CD4-positive, alpha-beta T cell treated with Interleukin-12 subunit alpha and Interleukin-12 subunit beta, for 1 hour (primary cell): ENCODE measurements at regions not wholly inside any gene's neighbourhood (a gene's known extent, or its start where the extent isn't known, plus 50 kb on each side); places are given as distances from the start of the nearest gene placed in this dataset.
"Not testable (repeated sequence)": the region's sequence is repeated elsewhere in the genome, so short reads cannot be mapped to it uniquely, and the experiment has no call there.

Experiments
- DNase-seq: peaks from one replicate; pipeline ENCODE4 v3.0.0-alpha.2; 2020

DNA sequence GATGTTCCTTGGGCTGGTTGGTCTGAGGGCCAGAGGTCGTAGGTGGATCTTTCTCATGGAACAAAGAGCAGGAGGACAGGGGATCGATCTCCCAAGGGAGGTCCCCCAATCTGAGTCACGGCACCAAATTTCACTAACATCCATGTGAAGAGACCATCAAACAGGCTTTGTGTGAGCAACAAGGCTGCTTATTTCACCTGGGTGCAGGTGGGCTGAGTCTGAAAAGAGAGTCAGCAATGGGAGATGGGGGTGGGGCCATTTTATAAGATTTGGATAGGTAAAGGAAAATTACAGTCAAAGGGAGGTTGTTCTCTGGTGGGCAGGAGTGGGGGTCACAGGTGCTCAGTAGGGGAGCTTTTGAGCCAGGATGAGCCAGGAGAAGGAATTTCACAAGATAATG is 334.0 kb upstream of the HTR1E start:
- DNase-seq = not testable (repeated sequence)

DNA sequence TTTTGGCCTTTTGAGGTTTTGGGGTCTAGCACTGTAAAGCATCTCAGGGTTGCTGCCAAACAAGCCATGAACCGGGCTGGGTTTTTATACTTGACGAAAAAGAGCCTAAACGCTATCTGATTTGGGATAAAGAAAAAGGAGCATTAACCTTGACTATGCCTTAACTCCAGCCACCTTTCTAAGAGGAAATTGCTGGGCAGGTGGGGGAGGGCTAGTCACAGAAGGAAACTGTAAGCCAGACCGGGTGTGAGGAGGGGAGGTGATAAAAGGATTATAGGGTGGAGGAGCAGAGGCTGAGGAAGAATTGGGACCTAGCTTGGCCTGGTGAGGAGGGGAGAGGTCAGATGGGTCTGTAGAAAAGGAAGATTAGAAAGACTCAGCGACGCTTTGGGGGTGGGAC is 335.2 kb upstream of the HTR1E start:
- DNase-seq = not testable (repeated sequence)

DNA sequence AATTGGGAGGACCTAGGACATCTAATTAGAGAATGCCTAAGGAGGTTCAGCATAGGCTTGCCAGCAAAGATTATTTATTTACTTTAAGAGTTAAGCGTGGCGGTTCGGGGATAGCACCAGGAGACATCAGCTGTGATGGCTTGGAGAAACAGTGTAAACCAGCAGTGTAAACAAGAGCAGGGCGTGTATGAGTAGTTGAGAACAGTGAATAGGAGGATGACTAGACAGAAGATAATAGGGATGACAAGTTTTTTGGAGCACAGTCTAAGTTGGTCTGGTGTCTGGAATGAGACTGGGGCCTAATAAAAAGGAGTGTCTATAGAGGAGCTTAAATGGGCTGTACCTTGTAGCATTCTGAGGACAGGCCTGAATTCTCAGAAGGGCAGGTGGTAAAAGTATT is 338.4 kb upstream of the HTR1E start:
- DNase-seq = not testable (repeated sequence)

DNA sequence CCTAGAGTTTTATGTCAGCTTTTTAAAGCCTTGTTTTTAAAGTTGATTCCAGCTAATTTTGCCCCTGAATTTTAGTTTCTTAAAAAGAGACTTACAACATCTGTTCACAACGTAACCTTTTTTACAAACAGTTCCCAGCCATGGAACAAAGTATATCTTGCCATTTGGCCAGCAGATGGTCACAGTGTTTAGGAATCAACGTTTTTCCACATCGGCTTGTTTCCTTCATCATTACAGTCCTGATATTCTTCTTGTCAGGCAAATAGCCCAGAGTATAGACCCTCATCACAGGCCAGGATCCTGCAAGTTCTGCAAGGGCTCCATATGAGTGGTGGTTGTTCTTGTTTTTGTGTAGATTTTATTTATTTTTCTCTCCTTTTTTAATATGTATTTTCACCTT is 341.7 kb upstream of the HTR1E start:
- no peak for DNase-seq

DNA sequence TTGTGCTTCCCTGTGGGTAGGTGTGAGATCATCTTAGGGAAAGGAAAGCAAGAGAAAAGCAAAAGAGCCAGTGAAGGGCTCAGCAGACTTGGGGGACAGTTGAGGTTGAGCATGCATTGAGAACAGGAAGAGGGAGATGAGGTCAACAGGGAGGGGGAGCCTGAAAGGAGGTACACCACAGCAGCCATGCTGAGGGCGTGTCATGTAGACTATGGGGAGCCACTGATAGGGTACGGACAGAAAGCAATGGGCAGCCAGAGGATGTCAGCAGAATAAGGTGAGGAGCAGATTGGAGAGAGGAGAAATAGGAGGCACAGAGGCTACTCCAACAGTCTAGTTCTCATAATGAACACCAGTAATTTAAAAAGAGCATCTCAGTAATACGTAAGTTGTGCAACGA is 351.1 kb upstream of the HTR1E start:
- no peak for DNase-seq

DNA sequence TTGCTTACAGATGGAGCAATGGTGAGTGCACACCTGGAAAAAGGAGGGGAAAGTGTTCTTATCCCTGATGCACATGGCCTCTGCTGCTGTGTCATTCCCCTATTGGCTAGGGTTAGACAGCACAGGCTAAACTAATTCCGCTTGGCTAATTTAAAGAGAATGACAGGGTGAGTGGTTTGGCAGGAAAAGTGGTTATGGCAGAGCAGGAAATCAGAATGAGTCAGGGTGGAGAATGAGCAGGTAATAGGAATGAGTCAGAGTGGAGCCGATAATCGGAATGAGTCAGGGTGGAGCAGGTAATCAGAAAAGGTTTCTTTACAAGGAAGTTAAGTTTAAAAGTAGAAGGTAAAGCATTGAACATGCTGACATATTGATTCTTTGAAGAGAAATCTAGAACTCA is 355.5 kb upstream of the HTR1E start:
- no peak for DNase-seq

DNA sequence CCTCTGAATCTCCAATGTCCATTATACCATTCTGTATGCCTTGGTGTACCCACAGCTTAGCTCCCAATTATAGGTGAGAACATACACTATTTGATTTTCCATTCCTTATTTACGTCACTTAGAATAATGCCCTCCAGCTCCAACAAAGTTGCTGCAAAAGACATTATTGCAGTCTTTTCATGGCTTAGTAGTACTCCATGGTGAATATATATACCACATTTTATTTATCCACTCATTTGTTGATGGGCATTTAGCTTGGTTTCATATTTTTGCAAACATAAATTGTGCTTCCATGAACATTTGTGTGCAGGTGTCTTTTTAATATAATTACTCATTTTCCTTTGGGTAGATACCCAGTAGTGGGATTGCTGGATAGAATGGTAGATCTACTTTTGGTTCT is 374.1 kb upstream of the HTR1E start:
- no peak for DNase-seq

DNA sequence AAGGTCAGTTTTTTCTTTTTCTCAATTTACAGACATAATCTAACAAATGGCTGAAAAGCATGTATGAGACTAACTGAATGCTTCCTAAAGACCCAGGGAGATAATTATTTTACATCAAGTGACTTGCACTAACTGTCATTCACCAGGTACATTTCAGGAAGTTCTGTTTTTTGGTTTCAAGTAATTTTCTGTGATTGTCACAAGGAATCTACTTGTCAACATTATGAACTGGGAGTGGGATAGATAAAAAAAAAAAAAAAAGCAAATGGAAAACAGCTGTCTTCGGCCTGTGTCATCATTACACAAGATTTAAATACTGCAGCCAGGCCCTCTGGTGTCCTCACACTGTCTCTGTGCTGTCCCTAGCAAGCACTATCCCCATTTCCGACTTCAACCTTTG is 379.0 kb upstream of the HTR1E start:
- no peak for DNase-seq

DNA sequence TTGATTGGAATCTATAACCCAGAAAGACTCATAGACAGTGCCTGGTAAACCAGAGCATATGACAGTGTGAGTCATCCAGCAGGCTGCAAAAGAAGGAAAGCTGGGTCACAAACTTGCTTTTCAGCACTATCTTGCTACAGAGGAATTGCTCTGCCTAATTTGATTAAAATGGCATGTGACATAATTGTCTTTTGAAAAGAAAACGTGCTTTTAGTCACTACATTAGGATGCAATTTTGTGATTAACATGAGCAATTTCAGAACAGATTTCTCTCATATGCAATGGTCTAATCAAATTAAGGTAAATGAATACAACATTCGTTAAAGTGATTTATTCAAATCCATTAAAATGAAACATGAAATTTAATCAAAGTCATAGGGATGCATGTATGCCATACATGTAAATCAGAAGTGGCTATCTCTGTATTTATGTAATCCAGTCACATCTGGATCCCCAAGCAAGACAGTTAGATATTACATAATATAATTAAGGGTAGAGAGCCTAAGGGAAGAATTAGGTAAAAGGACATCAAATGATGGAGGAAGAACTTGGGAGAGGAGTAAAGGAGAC is 400.0 kb upstream of the HTR1E start:
- DNase-seq = no peak

DNA sequence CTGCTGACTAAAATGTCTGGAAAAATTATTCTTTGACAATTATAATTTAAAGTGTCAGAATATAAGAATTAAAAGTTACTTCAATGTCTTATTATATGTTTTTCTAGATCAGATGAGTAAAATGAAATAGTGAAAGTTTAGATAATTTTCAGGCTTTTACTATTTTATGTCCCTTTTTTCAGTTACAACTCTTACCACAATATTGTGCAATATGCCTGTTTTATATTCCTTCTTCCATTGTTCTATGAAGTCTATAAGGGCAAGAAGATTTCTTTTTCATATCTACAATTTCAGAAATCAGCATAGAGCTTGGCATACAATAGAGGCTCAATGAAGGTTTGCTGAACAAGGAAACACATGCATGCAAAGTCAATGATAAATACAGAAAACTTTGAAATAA is 401.2 kb upstream of the HTR1E start:
- DNase-seq = no peak

DNA sequence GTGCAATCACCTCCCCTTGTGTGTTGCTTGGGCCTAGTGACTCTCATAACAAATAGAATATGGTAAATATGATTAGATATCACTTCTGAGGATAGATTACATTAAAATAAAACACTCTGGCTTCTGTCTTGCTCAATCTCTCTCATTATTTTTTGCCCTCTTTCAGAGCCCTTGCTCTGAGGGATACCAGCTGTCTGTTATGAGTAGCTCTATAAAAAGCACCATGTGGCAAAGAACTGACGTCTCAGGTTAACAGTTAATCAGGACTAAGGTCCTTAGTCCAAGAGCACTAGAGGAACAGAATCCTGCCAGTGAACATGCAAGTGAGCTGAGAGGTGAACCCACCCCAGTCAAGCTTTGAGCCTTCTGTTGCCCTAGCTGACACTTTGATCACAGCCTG is 402.2 kb upstream of the HTR1E start:
- no peak for DNase-seq

DNA sequence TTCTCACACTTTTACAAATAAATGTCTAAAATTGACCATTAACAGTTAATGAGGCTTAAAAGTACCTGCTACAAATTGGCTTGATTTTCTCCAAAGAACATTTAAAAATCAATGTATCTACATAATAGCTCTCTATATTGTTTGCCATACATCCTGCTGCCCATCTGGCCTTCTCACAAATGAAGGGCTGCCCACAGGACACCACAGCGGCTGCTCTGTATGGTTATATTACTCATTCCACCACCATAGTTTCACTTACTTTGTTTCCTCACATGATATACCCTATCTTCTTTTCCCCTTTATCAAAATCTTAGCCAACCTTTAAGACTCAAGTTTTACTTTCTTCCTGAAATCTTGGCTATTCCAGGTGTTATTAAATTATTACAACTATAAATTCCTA is 407.7 kb upstream of the HTR1E start:
- DNase-seq = no peak

DNA sequence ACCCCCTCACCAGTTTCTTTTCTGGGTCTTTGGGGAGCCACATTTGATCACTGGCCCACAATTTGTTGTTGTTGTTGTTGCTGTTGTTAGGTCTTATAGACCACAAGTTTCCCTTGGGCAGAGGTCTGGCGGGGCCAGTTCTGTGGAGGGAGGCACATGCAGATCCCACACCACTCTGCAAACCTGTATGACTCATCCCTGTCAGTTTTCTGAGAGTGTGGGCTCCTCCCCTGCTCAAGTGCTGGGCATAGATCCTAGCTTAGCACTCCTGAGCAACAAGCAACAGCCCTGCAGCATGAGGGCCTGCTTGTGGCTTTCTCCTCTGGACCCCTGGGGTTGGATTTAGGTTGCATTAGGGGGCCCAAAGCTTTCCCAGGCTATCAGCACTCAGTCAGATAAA is 411.1 kb upstream of the HTR1E start:
- DNase-seq = no peak

DNA sequence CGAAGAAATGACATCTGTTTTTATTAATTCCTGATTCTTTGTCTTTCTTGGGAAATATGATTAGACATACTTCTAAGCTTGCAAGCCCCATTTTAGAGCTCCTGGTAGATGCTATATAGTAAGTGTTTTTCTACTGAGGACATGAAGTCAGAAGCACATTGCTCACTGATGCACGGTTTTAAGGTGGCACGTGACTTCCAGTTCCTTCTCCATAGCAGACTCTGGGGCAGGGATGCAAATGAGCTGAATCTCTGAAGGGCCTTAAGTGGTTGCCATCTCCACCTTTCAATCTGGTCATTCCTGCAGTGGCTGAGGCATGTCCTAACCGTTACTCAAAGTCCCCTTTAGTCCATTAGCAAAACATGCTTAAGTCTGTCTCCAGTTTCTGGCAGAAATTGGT is 421.2 kb upstream of the HTR1E start:
- no peak for DNase-seq

DNA sequence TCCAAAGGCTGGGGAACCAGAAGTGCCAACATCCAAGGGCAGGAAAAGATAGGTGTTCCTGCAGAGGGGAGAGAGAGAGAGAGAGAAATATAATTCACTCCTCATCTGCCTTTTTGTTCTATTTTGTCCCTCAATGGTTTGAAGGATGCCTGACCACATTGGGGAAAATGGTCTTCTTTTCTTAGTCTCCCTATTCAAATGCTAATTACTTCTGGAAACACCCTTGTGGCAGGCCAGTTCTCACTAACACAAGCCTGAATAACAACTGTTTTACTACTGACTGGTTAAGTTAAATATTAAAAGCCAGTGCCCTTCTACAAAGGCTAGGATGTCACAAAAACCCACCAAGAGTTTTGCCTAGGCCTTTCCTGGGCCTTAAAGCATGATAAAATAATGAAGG is 425.4 kb upstream of the HTR1E start:
- DNase-seq = no peak

DNA sequence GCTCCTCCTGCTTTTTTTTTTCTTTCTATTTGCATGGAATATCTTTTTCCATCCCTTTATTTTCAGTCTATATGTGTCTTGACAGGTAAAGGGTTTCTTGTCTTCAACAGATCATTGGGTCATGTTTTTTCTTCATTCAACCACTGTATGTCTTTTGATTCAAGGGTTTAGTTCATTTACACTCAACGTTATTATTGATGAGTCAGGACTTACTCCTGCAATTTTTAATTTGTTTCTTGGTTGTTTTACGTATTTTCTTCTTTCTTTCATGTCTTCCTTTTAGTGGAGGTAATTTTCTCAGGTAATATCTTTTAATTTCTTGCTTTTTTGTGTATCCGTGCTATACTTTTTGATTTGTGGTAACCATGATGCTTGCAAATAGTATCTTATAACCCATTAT is 429.1 kb upstream of the HTR1E start:
- no peak for DNase-seq

DNA sequence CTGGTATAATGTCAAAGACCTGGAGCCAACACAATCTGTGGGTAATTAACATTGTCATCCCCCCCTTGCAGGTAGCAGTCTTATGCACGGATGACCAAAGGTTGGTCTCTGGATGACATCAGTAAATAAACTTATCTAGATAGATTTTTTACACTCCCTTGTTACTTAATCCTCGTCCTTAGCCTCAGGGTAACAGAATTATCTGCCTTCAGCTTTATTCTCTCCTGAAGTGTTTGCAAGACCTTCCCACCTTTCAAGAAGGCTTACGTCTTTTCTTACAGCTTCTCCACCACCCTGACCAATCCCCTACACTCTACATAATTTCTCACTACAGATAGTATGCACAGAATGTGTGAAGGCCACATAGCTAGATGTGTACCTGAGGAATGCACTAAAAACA is 434.8 kb upstream of the HTR1E start:
- no peak for DNase-seq

DNA sequence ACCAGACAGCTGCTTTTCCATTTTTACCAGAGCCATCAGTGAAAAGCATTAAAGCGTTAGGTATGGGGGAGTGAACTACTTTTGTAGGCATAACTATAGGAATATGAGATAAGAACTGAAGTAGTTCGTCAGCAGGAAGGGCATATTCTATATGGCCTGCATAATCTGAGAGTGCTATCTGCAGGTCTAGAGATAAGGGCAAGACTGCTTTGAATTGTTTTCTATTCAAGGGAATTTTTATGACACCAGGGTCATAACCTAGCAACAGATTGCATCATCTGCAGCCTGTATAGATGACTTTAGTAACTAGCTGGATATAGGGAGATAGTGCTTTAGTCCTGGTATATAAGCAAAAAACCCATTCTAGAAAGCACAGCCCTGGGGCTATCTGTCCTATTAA is 437.3 kb upstream of the HTR1E start:
- no peak for DNase-seq

DNA sequence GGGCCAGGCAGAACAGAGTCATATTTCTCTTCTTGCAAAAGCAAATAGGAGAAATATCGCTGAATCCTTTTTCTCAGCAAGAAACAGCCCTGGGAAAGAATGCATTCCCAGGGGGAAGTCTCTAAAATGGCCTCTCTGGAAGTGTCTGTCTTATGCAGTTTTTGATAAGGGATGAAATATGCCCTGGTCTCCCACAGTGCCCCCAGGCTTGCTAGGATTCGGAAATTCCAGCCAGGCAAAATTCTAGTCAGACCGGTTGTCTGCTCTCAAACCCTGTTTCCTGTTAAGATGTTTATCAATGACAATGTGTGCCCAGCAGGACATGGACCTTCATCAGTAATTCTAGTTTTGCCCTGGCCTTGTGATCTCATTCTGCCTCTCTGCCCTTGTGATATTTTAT is 448.3 kb upstream of the HTR1E start:
- DNase-seq = not testable (repeated sequence)

DNA sequence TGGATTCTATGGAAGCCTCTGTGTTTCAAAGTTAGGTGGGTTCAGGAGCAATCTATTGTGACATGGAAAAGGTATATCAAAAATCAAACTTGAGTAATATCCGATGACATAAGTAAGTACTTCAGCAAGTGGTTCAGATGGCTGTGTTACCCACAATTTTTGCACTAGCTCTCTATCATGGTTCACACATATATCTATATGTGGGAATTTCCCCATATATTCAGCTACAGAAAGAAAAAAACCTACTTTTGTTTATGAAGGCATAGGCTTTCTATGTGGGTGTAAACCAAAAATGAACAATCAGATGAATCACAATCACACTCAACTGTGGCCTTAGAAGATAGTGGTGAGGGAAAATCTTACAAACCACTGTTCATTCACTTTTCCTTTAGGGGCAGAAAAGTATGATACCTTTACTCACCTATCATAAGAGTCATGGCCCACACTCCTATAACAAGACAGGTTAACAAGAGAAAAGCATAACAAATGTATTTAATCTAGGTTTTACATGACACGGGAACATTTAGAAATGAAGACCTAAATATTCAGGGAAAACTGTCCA is 449.6 kb upstream of the HTR1E start:
- no peak for DNase-seq

DNA sequence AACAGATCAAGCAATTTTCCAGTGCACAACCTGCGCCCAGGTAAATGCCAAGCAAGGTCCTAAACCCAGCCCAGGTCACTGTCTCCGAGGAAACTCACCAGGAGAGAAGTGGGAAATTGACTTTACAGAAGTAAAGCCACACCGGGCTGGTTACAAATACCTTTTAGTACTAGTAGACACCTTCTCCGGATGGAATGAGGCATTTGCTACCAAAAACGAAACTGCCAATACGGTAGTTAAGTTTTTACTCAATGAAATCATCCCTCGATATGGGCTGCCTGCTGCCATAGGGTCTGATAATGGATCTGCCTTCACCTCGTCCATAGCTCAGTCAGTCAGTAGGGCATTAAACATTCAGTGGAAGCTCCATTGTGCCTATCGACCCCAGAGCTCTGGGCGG is 459.0 kb upstream of the HTR1E start:
- DNase-seq = not testable (repeated sequence)

DNA sequence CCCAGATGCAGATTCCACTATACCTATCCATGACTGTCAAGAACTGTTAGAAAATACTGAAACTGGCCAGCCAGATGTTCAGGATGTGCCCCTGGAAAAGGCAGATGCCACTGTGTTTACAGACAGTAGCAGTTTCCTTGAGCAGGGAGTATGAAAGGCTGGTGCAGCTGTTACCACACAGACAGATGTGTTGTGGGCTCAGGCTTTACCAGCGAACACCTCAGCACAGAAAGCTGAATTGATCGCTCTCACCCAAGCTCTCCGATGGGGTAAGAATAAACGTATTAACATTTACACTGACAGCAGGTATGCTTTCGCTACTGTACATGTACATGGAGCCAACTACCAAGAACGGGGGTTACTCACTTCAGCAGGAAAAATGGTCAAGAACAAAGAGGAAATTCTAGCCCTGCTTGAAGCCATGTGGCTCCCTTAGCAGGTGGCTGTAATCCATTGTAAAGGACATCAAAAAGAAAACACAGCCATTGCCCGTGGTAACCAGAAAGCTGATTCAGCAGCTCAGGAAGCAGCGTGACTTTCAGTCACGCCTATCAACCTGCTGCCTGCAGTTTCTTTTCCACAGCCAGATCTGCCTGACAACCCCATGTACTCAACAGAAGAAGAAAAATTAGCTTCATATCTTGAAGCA is 459.7 kb upstream of the HTR1E start:
- no peak for DNase-seq

DNA sequence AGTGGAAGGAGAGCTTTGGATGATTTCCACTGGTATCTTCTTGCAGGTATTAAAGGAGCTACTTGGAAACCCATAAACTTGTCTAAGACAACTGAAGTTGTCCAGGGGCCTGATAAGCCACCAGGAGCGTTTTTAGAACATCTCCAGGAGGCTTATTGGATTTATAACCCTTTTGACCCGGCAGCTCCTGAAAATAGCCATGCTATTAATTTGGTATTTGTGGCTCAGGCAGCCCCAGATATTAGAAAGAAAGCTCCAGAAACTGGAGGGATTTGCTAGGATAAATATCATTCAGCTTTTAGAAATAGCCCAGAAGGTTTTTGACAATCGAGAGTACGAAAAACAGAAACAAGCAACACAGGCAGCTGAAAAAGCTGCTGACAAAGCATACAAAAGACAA is 461.0 kb upstream of the HTR1E start:
- DNase-seq = no peak

DNA sequence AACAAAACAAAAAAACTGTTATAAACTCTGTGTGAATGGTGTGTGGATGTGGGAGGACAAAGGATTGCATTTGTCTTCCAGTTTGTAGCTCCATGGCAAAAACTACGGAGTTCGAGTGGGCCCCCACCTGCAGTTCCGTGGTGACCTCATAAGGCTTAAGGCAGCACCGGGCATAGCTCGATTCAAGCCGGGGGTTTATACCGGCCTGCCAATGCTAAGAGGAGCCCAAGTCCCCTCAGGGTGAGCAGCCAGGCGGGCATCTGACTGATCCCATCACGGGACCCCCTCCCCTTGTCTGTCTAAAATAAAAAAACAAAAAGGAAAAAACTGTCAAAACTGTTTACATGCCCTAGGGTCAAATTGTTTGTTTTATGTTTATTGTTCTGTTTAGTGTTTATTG is 463.2 kb upstream of the HTR1E start:
- no peak for DNase-seq

DNA sequence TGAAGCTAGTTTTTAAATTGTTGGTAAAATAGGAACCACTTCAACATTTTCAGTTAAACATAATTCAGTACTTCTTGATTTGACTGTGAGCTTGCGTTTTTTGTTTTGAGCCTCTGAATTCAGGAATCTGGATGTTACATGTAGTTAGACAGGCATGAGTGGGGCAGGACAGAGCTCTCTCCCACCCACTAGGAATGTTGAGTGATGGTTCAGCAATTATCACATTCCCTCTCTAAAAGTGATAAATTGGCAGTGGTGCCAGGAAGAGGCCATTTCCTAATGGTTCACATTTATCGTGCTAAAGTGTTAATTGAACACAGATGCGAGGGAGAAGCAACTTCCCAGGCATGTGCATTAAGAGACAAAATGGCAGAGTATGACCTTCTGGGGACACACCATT is 465.5 kb upstream of the HTR1E start:
- DNase-seq = no peak
